ENCODE measurements at regions not wholly inside any gene's neighbourhood (a gene's known extent, or its start where the extent isn't known, plus 50 kb on each side); places are given as distances from the start of the nearest gene placed in this dataset.

DNA sequence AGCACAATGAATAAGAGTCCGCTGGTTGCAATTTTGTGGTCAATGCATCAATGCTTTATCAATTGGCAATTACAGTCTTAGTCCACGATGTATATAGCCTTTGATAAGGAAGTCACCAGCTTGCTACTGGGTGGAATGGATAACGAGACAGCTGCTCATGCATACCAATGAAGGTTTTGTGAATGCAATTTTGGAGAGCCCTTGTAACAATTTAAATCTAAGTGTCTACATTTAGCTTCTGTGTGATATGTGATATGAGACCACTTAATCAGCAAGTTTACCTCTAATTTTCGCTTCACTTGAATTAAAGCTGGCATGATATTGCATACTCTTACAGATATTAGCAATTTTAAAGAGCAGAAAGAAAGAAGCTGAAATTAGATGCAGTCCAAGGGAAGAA is 543.9 kb downstream of the RNF144B start (continued):
- TF ChIP-seq KDM4A (IDR thresholded peaks at IDR 0.05; ENCODE audit: low read depth, low read length, severe bottlenecking) (no peak), GABPA (IDR thresholded peaks at IDR 0.05; ENCODE audit: borderline replicate concordance, insufficient read depth, low read length) (no peak), SIN3A (conservative IDR thresholded peaks at IDR 0.05 in 1 of 2, IDR thresholded peaks at IDR 0.05 in 1 of 2; ENCODE audit: low read depth in 1 of 2, low read length in 2 of 2) (no peak), SP2 (IDR thresholded peaks at IDR 0.05; ENCODE audit: low read length) (no peak), TAF7 (optimal IDR thresholded peaks at IDR 0.05; ENCODE audit: borderline replicate concordance, low read depth, low read length) (no peak), SP1 (IDR thresholded peaks at IDR 0.05; ENCODE audit: low read depth, low read length) (no peak), BRCA1 (IDR thresholded peaks at IDR 0.05; ENCODE audit: low read depth, low read length) (no peak), YY1 (IDR thresholded peaks at IDR 0.05; ENCODE audit: low read depth, low read length) (no peak)
- TF ChIP-seq, protein P1, sequence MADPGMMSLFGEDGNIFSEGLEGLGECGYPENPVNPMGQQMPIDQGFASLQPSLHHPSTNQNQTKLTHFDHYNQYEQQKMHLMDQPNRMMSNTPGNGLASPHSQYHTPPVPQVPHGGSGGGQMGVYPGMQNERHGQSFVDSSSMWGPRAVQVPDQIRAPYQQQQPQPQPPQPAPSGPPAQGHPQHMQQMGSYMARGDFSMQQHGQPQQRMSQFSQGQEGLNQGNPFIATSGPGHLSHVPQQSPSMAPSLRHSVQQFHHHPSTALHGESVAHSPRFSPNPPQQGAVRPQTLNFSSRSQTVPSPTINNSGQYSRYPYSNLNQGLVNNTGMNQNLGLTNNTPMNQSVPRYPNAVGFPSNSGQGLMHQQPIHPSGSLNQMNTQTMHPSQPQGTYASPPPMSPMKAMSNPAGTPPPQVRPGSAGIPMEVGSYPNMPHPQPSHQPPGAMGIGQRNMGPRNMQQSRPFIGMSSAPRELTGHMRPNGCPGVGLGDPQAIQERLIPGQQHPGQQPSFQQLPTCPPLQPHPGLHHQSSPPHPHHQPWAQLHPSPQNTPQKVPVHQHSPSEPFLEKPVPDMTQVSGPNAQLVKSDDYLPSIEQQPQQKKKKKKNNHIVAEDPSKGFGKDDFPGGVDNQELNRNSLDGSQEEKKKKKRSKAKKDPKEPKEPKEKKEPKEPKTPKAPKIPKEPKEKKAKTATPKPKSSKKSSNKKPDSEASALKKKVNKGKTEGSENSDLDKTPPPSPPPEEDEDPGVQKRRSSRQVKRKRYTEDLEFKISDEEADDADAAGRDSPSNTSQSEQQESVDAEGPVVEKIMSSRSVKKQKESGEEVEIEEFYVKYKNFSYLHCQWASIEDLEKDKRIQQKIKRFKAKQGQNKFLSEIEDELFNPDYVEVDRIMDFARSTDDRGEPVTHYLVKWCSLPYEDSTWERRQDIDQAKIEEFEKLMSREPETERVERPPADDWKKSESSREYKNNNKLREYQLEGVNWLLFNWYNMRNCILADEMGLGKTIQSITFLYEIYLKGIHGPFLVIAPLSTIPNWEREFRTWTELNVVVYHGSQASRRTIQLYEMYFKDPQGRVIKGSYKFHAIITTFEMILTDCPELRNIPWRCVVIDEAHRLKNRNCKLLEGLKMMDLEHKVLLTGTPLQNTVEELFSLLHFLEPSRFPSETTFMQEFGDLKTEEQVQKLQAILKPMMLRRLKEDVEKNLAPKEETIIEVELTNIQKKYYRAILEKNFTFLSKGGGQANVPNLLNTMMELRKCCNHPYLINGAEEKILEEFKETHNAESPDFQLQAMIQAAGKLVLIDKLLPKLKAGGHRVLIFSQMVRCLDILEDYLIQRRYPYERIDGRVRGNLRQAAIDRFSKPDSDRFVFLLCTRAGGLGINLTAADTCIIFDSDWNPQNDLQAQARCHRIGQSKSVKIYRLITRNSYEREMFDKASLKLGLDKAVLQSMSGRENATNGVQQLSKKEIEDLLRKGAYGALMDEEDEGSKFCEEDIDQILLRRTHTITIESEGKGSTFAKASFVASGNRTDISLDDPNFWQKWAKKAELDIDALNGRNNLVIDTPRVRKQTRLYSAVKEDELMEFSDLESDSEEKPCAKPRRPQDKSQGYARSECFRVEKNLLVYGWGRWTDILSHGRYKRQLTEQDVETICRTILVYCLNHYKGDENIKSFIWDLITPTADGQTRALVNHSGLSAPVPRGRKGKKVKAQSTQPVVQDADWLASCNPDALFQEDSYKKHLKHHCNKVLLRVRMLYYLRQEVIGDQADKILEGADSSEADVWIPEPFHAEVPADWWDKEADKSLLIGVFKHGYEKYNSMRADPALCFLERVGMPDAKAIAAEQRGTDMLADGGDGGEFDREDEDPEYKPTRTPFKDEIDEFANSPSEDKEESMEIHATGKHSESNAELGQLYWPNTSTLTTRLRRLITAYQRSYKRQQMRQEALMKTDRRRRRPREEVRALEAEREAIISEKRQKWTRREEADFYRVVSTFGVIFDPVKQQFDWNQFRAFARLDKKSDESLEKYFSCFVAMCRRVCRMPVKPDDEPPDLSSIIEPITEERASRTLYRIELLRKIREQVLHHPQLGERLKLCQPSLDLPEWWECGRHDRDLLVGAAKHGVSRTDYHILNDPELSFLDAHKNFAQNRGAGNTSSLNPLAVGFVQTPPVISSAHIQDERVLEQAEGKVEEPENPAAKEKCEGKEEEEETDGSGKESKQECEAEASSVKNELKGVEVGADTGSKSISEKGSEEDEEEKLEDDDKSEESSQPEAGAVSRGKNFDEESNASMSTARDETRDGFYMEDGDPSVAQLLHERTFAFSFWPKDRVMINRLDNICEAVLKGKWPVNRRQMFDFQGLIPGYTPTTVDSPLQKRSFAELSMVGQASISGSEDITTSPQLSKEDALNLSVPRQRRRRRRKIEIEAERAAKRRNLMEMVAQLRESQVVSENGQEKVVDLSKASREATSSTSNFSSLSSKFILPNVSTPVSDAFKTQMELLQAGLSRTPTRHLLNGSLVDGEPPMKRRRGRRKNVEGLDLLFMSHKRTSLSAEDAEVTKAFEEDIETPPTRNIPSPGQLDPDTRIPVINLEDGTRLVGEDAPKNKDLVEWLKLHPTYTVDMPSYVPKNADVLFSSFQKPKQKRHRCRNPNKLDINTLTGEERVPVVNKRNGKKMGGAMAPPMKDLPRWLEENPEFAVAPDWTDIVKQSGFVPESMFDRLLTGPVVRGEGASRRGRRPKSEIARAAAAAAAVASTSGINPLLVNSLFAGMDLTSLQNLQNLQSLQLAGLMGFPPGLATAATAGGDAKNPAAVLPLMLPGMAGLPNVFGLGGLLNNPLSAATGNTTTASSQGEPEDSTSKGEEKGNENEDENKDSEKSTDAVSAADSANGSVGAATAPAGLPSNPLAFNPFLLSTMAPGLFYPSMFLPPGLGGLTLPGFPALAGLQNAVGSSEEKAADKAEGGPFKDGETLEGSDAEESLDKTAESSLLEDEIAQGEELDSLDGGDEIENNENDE (IDR thresholded peaks at IDR 0.05; ENCODE audit: insufficient replicate concordance, low read length) = no peak

Measured in H1 (cell line).